Lower lobe of right lung (tissue), 2 donors: ENCODE measurements at regions not wholly inside any gene's neighbourhood (a gene's known extent, or its start where the extent isn't known, plus 50 kb on each side); places are given as distances from the start of the nearest gene placed in this dataset.

Experiments used
- ATAC-seq, 2 donors: fragments of 200-7000 bp; cut with Tn5 transposase; one replicate each; pipeline ENCODE4 v1.9.1; 2020 to 2022; ENCODE audit warnings: mild to moderate bottlenecking in 2 of 2, moderate library complexity in 2 of 2
- DNase-seq: peaks from one replicate; pipeline ENCODE4 v3.0.0-alpha.2; 2020
- H3K27ac ChIP-seq: fragments of 200-600 bp; one replicate; pipeline ENCODE4 v1.8.0; 2022
- H3K27me3 ChIP-seq: fragments of 200-600 bp; one replicate; pipeline ENCODE4 v1.8.0; 2022; ENCODE audit warnings: low read depth
- H3K36me3 ChIP-seq: fragments of 200-600 bp; one replicate; pipeline ENCODE4 v1.8.0; 2022; ENCODE audit warnings: mild to moderate bottlenecking
- H3K4me1 ChIP-seq: fragments of 200-600 bp; one replicate; pipeline ENCODE4 v1.8.0; 2022
- H3K4me3 ChIP-seq: fragments of 200-600 bp; one replicate; pipeline ENCODE4 v1.8.0; 2022; ENCODE audit warnings: mild to moderate bottlenecking
- H3K9me3 ChIP-seq: fragments of 200-600 bp; one replicate; pipeline ENCODE4 v1.8.0; 2022
- intact Hi-C: fragments of 100-400 bp; cut with DNase I; formaldehyde crosslinking; loops from one replicate; pipeline ENCODE4 v1.11.0; 2022
- TF ChIP-seq, protein P1 (sequence below): fragments of 200-600 bp; IDR thresholded peaks from one replicate; pipeline ENCODE4 v1.8.0; 2022; ENCODE audit warnings: antibody characterized with exemption, mild to moderate bottlenecking
- donor health status: DM: no; HTN: yes; CAD: no; lungs with severe emphysema.

DNA sequence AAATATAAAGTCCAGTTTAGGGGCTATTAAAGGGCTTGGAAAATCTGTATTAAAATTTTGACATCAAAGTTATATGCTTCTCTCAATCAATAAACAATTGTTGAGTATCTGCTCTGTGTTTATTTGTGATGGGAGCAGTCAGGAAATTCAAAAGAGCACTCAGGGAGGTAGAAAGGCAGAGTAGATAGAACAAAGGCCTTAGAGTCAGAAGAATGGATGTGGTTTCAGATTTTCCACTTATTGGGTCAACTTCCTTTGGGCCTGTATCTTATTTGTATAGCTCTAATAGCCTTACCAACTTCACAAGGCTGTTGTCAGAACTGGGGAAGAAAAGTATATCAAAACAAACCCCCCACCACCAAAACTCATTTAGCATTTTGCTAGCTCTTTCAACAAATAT, 302.6 kb downstream of the SPRY2 start:
- DNase-seq (no peak), ATAC-seq (no peak)
- Histone ChIP-seq H3K4me1 (peaks cover 12% of the 10 kb centered on the region), H3K36me3 (no peaks in the 10 kb centered on the region), H3K9me3 (no peaks in the 10 kb centered on the region), H3K4me3 (no peak overlapping the region), H3K27me3 (no peaks in the 10 kb centered on the region), H3K27ac (no peak overlapping the region)
- intact Hi-C loops: no loop called here
- TF ChIP-seq, protein P1, sequence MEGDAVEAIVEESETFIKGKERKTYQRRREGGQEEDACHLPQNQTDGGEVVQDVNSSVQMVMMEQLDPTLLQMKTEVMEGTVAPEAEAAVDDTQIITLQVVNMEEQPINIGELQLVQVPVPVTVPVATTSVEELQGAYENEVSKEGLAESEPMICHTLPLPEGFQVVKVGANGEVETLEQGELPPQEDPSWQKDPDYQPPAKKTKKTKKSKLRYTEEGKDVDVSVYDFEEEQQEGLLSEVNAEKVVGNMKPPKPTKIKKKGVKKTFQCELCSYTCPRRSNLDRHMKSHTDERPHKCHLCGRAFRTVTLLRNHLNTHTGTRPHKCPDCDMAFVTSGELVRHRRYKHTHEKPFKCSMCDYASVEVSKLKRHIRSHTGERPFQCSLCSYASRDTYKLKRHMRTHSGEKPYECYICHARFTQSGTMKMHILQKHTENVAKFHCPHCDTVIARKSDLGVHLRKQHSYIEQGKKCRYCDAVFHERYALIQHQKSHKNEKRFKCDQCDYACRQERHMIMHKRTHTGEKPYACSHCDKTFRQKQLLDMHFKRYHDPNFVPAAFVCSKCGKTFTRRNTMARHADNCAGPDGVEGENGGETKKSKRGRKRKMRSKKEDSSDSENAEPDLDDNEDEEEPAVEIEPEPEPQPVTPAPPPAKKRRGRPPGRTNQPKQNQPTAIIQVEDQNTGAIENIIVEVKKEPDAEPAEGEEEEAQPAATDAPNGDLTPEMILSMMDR: no peak

DNA sequence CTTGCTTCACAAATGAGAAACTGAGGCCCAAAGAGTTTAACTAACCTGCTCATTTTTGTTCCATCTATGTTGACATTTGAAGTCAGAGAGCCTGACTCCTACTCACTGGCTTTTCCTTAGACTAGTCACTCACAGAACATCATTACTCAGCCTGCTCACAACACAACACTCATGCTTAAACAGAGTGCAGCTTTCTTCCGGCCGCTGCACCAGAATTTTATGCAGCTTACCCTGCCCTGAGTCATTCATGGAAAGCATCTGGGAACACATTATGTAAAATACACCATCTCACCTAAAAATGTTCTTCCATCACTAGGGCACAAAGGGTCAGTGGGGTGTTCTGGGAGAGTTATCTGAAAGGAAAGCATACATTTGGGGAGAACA, 303.4 kb downstream of the SPRY2 start:
- H3K4me1 ChIP-seq: peaks cover 12% of the 10 kb centered on the region
- H3K36me3 ChIP-seq: no peaks in the 10 kb centered on the region
- TF ChIP-seq, protein P1: no peak
- intact Hi-C loops: no loop called here
- ATAC-seq (peak in 1 of 2 donors; percentile 30), DNase-seq (no peak)
- no peaks in the 10 kb centered on the region for H3K9me3 ChIP-seq
- H3K4me3 ChIP-seq: no peak overlapping the region
- H3K27ac ChIP-seq: no peak overlapping the region
- H3K27me3 ChIP-seq: no peaks in the 10 kb centered on the region

DNA sequence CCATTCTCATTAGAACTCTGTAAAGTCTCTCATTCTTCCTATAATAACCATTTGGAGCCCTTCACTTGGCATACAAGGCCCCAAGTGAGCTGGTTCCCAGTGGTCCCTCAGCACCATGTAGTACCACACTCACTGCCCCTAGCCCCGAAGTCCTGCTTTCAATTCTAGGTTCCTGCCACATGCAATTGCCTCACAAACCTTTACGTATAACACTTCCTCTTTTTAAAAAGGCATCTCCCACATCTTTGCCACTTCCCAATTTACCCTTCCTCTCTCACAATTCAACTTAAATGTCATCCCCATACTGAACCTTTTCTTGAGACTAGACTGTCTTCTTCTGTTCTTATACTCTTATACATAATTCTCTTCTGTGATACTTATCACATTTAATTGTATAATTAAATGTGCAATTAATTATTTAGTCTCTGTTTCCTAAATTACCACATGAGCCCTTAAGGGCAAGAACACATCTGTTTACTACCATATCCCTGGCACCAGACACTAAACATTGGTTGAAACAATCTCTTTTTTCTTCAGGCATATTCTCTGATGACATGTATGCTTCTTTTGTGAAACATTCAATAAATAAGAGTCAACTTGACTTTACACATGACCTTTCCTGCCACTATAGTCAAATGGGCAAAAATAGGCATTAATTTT, 304.0 kb downstream of the SPRY2 start:
- H3K36me3 ChIP-seq: no peaks in the 10 kb centered on the region
- DNase-seq (no peak), ATAC-seq (peak; percentile 71 to 80)
- intact Hi-C loops: no loop called here
- TF ChIP-seq, protein P1: no peak
- H3K9me3 ChIP-seq: no peaks in the 10 kb centered on the region
- H3K4me1 ChIP-seq: peaks cover 12% of the 10 kb centered on the region
- no peak overlapping the region for H3K4me3 ChIP-seq
- no peak overlapping the region for H3K27ac ChIP-seq
- H3K27me3 ChIP-seq: no peaks in the 10 kb centered on the region

DNA sequence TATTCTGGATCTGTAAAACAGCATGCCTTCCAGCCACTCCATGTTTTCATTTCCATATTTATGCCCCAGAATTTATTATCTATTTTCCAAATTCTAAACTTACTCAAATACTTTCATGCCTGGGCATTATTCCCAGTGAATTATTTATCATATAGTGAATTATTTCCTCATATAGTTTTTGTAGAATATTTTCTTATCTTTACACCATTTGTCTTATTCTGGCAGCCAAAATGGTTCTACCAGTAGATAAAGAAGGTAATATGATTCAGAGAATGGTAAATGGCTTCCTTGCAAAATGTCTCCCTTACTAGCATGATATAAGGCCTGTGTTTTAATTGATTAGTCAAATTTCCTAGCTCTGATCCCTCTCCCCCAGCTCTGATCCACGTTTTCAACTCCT, 305.8 kb downstream of the SPRY2 start:
- H3K36me3 ChIP-seq: no peaks in the 10 kb centered on the region
- H3K4me3 ChIP-seq: no peak overlapping the region
- no peaks in the 10 kb centered on the region for H3K9me3 ChIP-seq
- TF ChIP-seq, protein P1: no peak
- intact Hi-C loops: no loop called here
- no peak overlapping the region for H3K27ac ChIP-seq
- no peak for ATAC-seq
- H3K4me1 ChIP-seq: peaks cover under 1% of the 10 kb centered on the region
- no peak for DNase-seq
- H3K27me3 ChIP-seq: no peaks in the 10 kb centered on the region

DNA sequence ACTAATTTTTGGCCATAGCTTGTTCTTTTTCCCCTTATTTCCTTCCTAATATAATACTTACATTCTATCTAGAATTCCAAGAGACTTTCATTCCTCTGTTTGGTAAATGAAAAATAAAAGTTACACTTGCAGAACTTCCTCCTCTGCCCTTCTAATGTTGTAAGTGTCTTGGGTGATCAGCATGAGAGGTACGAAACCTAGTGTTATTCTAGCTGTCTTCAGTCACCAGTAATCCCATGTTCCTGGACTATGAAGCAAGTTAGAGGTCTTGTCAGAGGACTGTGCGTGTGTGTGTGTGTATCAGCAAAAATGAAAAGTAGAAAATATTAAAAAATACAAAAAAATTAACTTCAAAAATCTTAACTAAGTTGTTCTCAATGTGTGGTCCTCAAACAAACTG, 307.0 kb downstream of the SPRY2 start:
- no peak for DNase-seq
- TF ChIP-seq, protein P1: no peak
- no peak for ATAC-seq
- H3K4me1 ChIP-seq: no peaks in the 10 kb centered on the region
- H3K9me3 ChIP-seq: no peaks in the 10 kb centered on the region
- H3K27me3 ChIP-seq: no peaks in the 10 kb centered on the region
- no peaks in the 10 kb centered on the region for H3K36me3 ChIP-seq
- H3K4me3 ChIP-seq: no peak overlapping the region
- intact Hi-C loops: no loop called here
- no peak overlapping the region for H3K27ac ChIP-seq
